ENCODE measurements at regions not wholly inside any gene's neighbourhood (a gene's known extent, or its start where the extent isn't known, plus 50 kb on each side); places are given as distances from the start of the nearest gene placed in this dataset.

DNA sequence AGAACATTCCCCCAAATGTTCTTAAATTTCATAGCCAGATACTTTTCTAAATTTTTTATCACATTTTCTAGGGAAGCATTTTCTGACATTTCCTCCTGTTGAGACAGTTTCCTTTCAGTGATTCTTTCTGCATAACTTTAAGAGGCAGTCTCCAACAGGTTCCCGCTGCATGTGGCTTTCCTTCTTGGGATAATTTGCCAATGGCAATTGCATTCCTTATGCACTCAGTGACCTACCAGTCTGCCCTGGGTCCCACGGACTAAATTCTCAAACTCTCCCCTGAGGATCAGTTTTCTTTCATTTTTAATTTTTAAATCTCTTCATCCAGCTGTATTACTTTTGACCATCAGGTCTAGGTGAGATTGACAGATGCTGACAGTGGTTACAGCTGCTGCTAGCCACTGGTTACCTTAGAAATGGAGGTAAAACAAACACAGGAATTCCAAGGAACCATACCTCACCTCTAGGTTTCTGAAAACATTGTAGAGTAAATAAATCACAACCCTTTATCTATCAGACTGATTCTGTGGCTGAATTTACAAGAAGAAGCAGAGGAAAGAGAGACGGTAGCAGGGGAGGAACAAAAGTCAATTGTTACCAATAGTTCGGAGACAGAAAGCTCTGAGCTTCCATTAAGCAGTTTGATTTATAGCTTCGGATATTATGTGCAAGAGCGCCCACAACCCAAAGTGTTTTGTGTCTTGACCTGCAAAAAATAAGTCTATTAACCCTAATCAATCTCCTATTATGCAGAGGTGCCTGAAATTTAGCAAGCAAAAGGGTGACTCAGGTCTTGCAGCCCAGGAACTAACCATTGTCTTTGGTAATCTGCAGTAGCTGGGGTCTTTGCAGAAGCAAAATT, 216.0 kb downstream of the PMP22 start:
- ChIA-PET CTCF (no interaction called here), POLR2A (no interaction called here)

DNA sequence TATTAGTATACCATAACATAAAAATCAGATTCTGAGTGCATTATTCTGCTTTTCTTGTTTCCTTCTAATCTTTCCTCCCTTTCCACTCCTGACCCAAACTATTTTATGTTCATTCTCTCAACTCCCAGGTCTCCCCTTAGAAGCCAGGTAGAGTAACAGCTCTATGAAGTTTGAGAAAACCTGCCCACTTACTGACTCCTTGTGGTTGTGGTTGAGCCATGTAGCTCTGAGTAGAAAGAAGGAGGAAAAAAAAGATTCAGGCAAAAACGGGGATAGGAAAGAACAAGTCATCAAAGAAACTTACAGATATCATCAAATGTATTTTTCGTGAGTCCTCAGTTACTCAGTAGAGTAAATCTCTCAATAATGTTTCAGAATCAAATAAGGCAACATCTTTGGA, 216.7 kb downstream of the PMP22 start:
- CTCF ChIA-PET, result no interaction called here
- POLR2A ChIA-PET, result no interaction called here

DNA sequence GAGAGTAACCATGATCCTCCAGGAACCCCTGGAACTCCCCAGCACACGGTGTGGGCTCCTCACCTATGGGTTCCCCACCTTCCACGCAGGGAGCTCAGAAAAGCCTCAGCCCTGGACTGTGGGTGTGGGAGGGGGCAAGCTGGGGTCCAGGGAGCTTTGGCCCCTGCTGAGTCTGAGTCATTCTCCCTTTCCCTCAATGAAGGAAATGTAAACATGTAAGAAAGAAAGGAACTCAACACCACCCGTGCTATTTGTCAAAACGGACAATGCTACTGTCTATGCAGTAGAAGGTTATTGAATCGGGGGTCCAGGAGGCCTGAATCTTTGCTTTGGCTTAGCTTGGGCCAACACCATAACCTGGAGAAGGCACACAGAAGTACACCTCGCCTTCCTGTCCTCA, 222.8 kb downstream of the PMP22 start:
- POLR2A ChIA-PET, result no interaction called here

DNA sequence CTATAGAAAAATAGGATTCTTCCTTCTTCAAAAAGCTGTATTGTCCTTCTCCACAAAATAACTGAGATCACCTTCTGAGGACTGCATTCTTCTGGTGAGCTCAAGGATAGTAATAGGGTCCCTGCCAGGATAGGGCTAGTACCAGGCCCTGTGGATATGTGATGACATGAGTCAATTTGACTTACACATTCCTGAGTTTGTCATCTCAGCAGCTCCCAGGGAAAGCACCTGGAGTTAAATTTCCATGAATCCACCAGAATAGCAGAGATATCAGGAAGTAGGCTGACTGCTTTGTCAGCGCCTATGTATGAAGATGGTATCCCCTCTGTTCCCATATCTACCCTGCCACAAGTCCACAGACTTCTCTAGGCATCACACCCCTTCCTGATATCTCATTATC, 225.8 kb downstream of the PMP22 start:
- ChIA-PET POLR2A (no interaction called here), CTCF (no interaction called here)

More for the DNA sequence above, 222.8 kb downstream of the PMP22 start:
- CTCF ChIA-PET, result no interaction called here

DNA sequence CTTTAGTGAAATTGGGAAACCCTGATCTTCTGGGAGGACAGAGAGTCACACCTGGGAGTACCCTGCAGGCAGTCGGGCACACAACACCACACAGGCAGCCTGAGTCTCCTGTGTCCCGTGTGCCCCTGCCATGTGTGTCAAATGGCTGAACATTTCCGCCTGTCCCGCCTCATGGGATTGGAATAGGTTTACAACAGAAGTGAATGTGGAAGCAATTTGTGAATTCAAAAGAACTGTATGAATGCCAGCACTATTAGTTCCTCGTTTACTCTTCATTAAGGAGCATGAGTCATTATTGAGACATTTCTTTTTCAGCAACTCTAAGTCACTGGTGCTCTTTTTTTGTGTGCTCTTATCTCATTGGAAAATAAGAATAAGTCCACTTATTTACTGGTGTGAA, 226.5 kb downstream of the PMP22 start:
- POLR2A ChIA-PET, result no interaction called here
- CTCF ChIA-PET, result no interaction called here

DNA sequence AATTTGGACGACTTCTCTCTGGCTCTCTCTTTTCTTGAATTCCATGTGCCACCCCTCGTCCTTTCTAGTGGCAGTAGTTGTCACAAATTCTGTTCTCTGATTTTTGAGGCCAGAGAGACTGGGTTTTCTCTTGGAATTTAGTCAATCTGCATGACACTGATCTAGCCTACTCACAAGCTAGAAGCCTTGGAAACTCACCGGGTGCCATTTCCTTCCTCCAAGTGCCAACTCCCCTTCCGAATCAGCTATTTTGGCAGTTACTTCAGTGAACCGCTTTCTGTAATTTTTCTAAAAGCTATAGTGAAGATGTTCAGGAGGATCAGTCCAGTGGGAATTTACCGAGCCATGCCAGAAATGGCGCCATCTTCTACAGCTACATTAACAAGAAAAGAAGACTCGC, 228.9 kb downstream of the PMP22 start:
- CTCF ChIA-PET, result no interaction called here
- POLR2A ChIA-PET, result no interaction called here

DNA sequence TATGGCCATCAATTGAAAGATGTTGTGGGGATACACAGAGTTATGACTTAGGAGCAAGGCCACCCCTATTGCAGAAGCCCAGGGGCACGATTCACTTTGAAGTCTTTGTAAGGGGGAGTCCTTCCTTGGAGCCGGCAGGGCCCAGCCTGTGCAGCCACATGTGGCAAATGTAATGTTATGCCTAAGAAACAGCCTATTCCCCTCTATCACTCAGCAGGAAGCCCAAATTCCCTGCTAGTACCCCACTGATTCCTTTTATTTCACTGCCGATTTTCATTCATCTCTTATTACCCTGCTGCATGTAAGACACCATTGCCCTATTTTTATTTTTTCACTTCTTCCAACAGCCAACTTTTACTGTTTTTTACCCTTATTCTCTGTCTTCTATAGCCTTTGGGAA, 233.2 kb downstream of the PMP22 start:
- ChIA-PET CTCF (no interaction called here), POLR2A (no interaction called here)

DNA sequence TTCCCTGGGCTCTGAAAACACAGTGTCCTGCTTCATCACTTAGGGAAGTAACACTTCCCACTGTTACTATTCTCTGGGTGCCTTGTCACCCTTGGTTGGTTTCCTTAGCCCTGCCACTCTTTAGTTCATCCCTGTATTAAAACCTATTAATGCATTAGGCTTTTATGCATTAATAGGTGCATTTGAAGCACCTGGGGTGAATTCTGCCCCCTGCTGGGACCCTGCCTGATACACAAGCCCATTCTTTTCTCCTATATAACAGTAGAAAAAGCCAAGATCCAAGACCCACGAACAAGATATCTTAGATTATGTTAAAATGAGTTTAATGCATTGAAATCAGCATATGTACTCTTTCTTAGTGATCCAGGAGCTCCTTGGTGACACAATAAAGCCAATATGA, 235.7 kb downstream of the PMP22 start:
- POLR2A ChIA-PET, result no interaction called here
- CTCF ChIA-PET, result no interaction called here

DNA sequence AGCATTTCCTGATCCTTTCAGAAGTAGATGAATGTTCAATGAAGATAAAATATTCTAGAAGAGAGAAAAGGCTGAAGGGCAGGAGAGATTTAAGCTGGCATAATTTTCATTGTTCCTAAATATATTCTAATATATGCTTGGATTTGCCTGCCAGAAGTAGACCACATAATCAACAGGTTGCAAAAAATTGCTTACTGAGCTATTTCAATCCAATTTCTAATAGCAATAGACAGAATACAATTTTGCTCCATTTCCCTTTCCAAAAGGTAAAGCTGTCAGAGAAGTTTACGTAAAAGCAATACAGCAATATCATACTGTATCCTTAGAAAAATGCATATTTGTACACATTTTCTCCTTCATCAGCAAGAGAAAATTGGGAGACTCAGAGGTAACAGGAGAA, 237.3 kb downstream of the PMP22 start:
- ChIA-PET CTCF (no interaction called here), POLR2A (no interaction called here)

DNA sequence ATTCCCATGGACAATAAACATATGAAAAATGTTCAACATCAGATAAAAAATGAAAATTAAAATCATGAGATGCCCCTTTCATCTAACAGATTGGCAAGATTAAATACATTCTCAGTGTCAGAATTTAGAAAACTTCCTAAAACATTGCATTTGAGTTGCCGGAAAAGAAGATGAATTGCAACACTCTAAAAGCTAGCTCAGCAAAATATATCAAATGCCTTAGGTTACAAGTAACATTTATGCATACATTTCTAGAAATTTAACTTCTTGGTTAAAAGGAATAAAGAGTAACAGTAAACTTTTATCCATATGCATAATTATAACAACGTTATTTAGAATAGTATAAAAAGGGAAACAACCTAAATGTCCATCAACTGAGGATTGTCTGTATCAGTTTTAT, 239.0 kb downstream of the PMP22 start:
- ChIA-PET POLR2A (no interaction called here), CTCF (no interaction called here)

DNA sequence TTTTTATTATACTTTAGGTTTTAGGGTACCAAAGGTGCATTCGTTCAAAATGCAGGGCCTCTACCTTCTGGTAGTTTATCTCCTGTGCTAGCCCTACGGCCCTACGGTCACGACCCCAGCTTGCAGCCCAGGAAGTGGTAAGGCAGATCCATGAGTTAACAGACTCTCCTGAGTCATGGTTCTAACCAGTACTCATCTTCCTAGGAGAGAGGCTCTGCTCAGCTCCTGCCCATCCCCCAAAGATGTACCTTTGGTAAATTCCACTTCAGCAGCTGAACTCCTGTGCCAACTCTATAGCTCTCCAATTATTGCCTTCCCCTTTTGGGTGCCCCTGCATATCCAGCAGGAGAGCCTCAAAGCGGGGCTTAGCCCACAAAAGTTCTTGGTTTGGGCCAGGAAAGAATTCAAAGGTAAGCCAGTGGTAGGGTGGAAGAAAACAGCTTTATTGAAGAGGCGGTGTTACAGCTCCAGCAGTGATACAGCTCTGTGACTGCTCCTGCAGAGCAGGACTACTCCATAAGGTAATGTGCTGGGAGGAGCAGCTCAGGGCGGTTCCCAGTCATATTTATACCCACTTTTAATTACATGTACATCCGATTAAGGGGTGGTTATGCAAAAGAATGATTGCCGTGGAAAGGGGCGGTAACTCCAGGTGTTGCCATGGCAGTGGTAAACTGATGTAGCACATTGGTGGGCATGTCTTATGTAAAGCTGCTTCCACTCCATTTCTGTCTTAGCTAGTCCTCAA, 241.4 kb downstream of the PMP22 start:
- ChIA-PET POLR2A (no interaction called here), CTCF (no interaction called here)

DNA sequence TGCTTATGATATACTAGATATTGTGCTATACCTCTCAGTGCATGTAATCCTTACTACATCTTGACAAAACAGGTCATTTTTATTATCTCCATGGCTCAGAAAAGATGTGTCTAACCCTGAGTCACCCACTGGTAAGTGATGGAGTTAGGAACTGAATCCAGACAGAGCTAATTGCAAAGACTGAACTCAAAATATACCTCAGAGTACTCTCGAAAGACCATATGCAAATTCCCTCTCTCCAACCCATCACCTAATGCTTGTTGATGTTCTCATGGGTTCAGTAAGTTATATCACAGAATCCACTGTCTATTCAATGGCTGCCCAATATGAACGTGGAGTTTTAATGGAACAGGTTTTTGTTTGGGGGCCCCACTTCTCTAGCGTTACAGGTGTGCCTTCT, 246.0 kb downstream of the PMP22 start:
- CTCF ChIA-PET, result no interaction called here
- POLR2A ChIA-PET, result no interaction called here

DNA sequence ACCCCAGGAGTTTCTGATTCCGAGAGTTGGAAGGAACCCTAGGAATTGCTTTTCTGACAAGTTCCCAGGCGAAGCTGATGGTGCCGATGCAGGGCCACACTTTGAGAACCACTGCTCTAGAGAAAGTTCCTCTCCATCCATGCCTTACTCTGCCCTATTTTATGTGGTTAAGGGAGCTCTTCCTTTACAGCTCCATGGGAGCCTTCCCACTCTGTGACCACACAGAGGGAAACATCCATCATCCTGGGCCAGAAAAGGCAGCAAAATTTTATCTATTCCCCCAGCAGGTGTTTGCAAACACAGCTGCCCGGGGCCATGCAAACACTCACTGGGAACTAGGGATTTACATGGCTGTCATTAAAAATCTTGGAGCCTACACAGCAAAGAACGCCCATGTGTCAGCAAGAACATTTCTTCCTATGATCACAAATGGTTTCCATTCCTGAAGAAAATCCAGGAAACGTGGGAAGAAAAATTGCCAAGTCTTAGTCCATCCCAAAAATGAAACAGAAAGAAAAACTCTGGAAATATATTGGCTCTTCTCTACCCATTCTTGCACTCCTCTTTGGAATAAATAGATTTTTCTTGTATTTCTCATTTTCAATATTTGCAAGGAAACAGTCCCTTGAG, 252.7 kb downstream of the PMP22 start:
- CTCF ChIA-PET, result no interaction called here
- POLR2A ChIA-PET, result no interaction called here

DNA sequence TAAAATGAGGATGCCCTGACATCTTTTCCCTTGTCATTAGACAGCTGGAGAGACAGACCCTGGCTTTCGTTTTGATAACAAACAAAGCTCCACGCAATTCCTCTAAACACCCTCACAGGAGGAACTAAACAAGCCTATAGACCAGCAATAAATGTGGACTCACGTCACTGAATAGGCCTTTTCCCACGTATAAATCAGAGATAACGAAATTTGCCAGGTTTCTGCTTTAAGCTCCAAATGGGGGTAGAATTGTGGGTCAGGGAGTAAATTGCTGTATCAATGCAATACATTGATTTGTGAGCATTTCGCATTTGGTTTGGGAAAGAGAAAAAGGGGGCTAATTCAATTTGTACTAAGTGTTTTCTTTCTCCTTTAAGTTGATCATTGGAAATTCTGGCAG, 256.0 kb downstream of the PMP22 start:
- CTCF ChIA-PET, result no interaction called here
- POLR2A ChIA-PET, result no interaction called here

DNA sequence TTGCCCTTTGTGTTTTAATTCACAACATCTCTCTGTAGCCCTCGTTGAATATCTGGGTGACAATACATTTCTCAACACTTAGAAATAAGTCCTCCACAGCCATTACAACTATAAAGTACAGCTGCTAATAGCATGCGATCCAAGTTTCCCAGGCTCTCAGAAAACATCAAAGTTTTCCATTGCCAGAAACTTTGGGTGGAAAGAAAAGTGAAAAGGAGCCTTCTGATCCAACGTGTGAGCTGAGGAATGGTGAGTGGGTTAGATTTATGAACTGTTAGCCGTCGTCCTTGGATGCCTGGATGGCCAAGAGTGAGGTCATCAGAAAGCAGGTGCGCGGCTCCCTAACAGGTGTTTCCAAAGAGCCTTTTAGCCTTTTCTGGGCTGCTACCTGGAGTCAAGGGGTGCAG, 258.0 kb downstream of the PMP22 start:
- CTCF ChIA-PET, result no interaction called here

DNA sequence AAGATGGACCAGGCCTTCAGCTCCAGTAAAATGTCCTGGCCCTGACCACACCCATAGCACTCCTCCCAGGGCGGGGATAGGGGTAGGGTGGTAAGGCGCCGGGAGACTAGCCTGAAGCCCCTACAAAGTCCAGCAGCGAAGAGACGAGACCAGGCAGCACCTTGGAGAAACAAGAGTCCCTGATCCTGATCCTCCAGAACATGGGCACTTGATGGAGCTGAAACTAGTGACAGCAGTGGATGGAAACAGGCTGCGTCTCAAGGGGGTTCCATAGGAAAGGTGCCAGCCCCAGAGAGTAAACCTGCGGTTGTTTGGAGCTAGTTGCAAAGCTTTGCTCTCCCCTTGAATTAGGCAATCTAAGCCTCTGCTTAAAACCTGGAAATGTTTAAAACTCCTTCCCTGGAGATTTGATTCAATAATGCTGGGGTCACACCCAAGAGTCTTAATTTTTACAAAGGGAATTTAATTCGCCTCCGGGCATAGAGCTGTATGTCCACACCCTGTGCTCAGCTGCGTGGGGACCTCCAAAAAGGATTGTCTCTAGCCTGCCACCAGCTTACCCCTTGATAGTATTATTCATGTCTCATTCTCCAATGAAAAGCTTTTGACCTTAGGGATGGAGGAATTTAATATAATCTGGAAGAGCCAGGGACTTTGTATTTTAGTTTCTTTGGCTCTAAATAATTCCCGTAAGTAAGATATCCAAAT, 258.6 kb downstream of the PMP22 start:
- POLR2A ChIA-PET, result no interaction called here
- CTCF ChIA-PET, result no interaction called here

More for the DNA sequence above, 258.0 kb downstream of the PMP22 start:
- POLR2A ChIA-PET, result no interaction called here

DNA sequence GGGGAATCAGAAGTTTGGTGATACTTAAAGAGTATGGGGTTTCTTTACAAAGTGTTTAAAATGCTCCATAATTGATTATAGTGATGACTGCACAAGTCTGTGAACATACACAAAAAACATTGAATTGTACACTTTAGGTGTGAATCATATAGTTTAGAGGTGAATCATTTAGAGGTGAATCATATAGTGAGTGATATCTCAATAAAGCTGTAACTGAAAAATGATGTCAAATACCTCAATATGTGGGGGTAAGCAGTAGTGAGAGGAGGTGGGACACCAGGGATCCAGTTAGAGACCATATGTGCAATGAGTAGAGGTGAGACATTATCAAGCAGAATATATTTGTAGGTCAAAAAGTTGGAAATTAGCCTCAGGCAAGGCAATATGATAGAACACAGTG, 264.5 kb downstream of the PMP22 start:
- ChIA-PET POLR2A (no interaction called here), CTCF (no interaction called here)

DNA sequence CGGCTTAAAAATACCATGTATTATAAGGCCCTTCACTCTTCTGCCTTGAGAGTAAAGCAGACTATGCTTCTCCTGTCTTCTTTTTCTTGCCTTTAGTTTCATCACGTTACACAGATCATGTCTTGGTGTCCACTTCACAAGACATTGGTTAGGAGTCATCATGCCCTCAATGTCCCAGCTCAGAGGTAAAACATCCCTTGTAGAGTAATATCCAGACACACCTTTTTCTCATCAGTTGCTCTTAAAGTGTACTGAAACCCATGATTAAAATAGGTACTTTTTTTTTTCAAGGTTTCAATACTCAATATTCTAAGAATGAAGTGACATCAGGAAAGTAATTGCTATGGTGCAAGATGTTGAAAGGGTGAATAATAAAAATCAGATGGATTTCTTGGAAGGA, 267.8 kb downstream of the PMP22 start:
- ChIA-PET POLR2A (no interaction called here), CTCF (no interaction called here)

DNA sequence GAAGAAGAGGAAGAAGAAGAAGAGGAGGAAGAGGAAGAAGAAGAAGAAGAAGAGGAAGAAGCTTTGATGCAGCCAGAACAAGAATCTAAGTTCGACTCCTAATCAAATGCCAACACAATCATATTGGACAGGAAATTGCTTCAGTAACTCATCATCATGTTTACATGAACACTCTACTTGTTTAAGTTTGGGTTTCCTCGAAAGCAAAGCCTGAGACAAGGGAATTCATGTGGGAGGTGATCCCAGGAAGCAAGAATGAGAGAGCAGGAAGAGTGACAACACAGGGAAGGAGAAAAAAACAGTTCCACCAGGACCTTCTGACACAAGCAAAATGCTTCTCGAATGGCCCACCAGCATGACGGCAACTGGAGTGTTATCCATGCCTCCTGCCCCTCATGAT, 279.0 kb downstream of the PMP22 start:
- ChIA-PET CTCF (no interaction called here), POLR2A (no interaction called here)

DNA sequence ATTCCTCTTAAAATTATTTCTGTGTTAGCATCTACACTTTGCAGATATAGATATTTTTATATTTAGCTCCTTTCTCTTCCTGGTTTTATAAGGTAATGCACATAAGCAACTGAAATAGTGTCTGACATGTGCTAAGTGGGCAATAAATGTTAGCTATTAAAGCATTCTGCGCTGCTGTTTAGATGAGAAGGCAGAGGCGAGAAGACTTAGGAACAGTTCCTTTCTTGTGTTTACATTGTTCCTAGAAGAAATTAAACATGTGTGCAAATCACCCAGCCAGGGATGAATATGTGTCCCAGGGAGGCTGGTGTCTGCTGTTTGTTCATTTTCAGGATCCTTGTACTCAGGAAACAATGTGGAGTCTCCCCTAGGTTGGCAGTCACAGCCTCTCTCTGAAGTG, 292.3 kb downstream of the PMP22 start:
- POLR2A ChIA-PET, result no interaction called here
- CTCF ChIA-PET, result no interaction called here

DNA sequence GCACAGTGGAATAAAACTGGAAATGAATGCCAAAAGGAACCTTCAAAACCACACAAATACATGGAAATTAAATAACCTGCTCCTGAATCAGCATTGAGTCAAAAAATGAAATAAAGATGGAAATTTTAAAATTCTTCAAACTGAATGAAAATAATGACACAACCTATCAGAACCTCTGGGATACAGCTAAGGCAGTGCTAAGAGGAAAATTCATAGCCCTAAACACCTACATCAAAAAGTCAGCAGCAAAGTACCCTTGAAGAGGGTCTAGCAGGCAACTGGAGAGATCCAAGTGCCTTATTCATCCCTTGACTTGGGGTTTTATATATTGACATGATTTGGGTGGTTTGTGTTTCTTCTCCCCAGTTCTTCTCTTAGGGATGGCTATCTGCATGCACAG, 294.1 kb downstream of the PMP22 start:
- ChIA-PET POLR2A (no interaction called here), CTCF (no interaction called here)

Data from activated CD8-positive, alpha-beta memory T cell treated with anti-CD3 and anti-CD28 coated beads for 36 hours (primary cell).